ENCODE measurements at regions not wholly inside any gene's neighbourhood (a gene's known extent, or its start where the extent isn't known, plus 50 kb on each side); places are given as distances from the start of the nearest gene placed in this dataset.

DNA sequence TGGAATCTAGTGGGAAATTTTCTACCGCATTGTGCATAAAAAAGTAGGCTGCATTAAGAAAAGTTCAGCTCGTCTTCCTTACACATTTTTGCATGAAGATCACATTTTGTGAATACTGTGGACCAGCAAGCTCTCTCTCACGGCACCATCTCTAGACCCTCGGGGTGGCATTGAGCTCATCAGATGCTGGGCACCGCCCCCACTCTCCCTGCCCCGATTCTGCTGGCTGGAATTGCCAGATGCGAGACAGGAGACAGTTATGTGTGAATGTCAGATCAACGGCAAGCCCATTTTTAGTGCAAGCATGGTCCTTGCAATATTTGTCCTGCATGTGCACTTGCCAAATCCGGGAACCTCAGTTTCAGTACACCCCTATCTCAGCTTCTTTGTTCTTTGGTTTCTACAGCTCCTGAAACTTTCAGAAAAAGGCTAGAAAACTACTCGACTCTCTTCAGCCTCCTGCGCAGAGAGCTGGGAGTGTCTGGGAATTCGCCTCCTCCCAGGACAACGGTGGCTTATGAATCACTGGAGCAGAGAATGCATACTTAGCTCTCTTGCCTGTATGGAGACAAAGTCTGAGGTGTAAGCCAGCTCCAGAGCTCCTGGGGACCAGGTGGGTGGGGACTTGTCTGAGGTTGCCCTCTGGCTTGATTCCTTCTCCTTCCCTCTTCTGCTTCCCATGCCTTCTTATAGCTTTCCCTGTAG is 285.2 kb upstream of the ATP10A start:
- TF ChIP-seq POLR2A (IDR thresholded peaks at IDR 0.05) = no peak
- no peak for TF ChIP-seq POLR2AphosphoS5 (IDR thresholded peaks at IDR 0.05; ENCODE audit: insufficient read depth in 1 of 2, low read depth in 1 of 2)

All from vagina (tissue), 2 donors.